Neutrophil (primary cell): ENCODE measurements at regions not wholly inside any gene's neighbourhood (a gene's known extent, or its start where the extent isn't known, plus 50 kb on each side); places are given as distances from the start of the nearest gene placed in this dataset.

ENCODE experiments used
- H3K27ac ChIP-seq: fragments of 200-600 bp; sonication (generic); 2 replicates; pipeline ENCODE4 v1.5.1; 2016; ENCODE audit warnings: mild to moderate bottlenecking, moderate library complexity
- H3K27me3 ChIP-seq: fragments of 200-600 bp; sonication (generic); 2 replicates; pipeline ENCODE4 v1.6.0; 2016; ENCODE audit warnings: mild to moderate bottlenecking
- H3K36me3 ChIP-seq: fragments of 200-600 bp; sonication (generic); 2 replicates; pipeline ENCODE4 v1.5.1; 2017
- H3K4me1 ChIP-seq, 2 experiments: fragments of 200-600 bp in 1 of 2; sonication (generic) in 1 of 2; 1 replicate in 1 of 2; 2 replicates in 1 of 2; pipeline versions ENCODE4 v1.5.1 to v1.6.1; 2013 to 2016; ENCODE audit warnings: low read depth in 1 of 2, low read length in 1 of 2, mild to moderate bottlenecking in 1 of 2, moderate library complexity in 1 of 2; ENCODE audit not compliant: control insufficient read depth in 1 of 2, insufficient read depth in 1 of 2
- H3K4me3 ChIP-seq, 2 experiments: fragments of 200-600 bp in 1 of 2; sonication (generic) in 1 of 2; 1 replicate in 1 of 2; 2 replicates in 1 of 2; pipeline ENCODE4 v1.5.1; 2013 to 2016; ENCODE audit warnings: low read depth in 1 of 2, low read length in 1 of 2, mild to moderate bottlenecking in 1 of 2, moderate library complexity in 1 of 2
- H3K9me3 ChIP-seq: fragments of 200-600 bp; sonication (generic); 2 replicates; pipeline ENCODE4 v1.5.1; 2016
- CTCF ChIP-seq: fragments of 200-600 bp; sonication (generic); IDR thresholded peaks from 2 replicates; pipeline ENCODE4 v1.5.1; 2016; ENCODE audit warnings: antibody characterized with exemption

- no peak overlapping the region for H3K27ac ChIP-seq
- TF ChIP-seq CTCF: no peak
- no peak overlapping the region for H3K4me3 ChIP-seq
- no peaks in the 10 kb centered on the region for H3K9me3 ChIP-seq
- no peaks in the 10 kb centered on the region for H3K27me3 ChIP-seq
- H3K36me3 ChIP-seq: no peaks in the 10 kb centered on the region
- H3K4me1 ChIP-seq: no peaks in the 10 kb centered on the region
These were observed 426.4 kb upstream of the CITED2 start for GRCh38 chr6:139800837-139801236.

GRCh38 chr6:139790527-139790926, 416.1 kb upstream of the CITED2 start:
- no peaks in the 10 kb centered on the region for H3K36me3 ChIP-seq
- no peak for TF ChIP-seq CTCF

GRCh38 chr6:139784222-139784769, 409.8 kb upstream of the CITED2 start:
- no peak for TF ChIP-seq CTCF
- H3K4me1 ChIP-seq: peaks cover 3 to 4% of the 10 kb centered on the region in 2 experiments
- H3K9me3 ChIP-seq: no peaks in the 10 kb centered on the region
- no peak overlapping the region for H3K27ac ChIP-seq
- H3K4me3 ChIP-seq: no peak overlapping the region
- no peaks in the 10 kb centered on the region for H3K36me3 ChIP-seq
- no peaks in the 10 kb centered on the region for H3K27me3 ChIP-seq

More at GRCh38 chr6:139790527-139790926, 416.1 kb upstream of the CITED2 start:
- H3K4me3 ChIP-seq: no peak overlapping the region
- H3K4me1 ChIP-seq: peaks cover under 1 to 2% of the 10 kb centered on the region in 2 experiments
- H3K27ac ChIP-seq: no peak overlapping the region
- H3K9me3 ChIP-seq: no peaks in the 10 kb centered on the region
- H3K27me3 ChIP-seq: no peaks in the 10 kb centered on the region

GRCh38 chr6:139779988-139780774, 405.7 kb upstream of the CITED2 start:
- Histone ChIP-seq H3K27ac (no peak overlapping the region), H3K4me1 (no peaks in the 10 kb centered on the region), H3K36me3 (no peaks in the 10 kb centered on the region), H3K9me3 (no peaks in the 10 kb centered on the region), H3K27me3 (no peaks in the 10 kb centered on the region), H3K4me3 (no peak overlapping the region)
- no peak for TF ChIP-seq CTCF

- no peaks in the 10 kb centered on the region for H3K4me1 ChIP-seq
- TF ChIP-seq CTCF: no peak
- H3K27me3 ChIP-seq: no peaks in the 10 kb centered on the region
- H3K27ac ChIP-seq: no peak overlapping the region
- no peaks in the 10 kb centered on the region for H3K9me3 ChIP-seq
- H3K36me3 ChIP-seq: no peaks in the 10 kb centered on the region
- H3K4me3 ChIP-seq: no peak overlapping the region
These were observed 404.2 kb upstream of the CITED2 start for GRCh38 chr6:139778688-139779087.
